ENCODE measurements at regions not wholly inside any gene's neighbourhood (a gene's known extent, or its start where the extent isn't known, plus 50 kb on each side); places are given as distances from the start of the nearest gene placed in this dataset.
A peak's percentile ranks its signal among the peaks of the same experiment; 100 is the strongest.
"Not testable (repeated sequence)": the region's sequence is repeated elsewhere in the genome, so short reads cannot be mapped to it uniquely, and the experiment has no call there.

GRCh38 chr9:71270554-71270953, 149.1 kb upstream of the TRPM3 start:
- no peak for DNase-seq (ENCODE audit: low read depth)

DNA sequence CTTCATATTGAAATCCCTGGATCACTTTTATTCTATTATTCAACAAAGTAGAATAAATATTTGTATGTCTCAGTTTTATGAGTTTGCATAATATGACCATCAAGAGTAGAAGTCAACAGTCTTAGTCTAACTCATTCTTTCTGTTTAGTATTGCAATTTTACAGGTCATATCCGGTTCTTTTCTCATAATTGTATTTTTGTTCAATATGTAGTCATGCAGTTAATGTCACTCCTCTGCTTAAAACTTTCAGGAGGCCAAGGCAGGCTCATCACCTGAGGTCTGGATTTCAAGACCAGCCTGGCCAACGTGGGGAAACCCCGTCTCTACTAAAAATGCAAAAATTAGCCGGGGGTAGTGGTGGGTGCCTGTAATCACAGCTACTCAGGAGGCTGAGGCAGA, 148.4 kb upstream of the TRPM3 start:
- no peak for DNase-seq (ENCODE audit: low read depth)

- no peak for DNase-seq (ENCODE audit: low read depth)
Measured at GRCh38 chr9:71268871-71269635, 147.6 kb upstream of the TRPM3 start.

GRCh38 chr9:71263451-71263850, 142.0 kb upstream of the TRPM3 start:
- no peak for DNase-seq (ENCODE audit: low read depth)

- DNase-seq (ENCODE audit: low read depth), result not testable (repeated sequence)
Measured at GRCh38 chr9:71260419-71260818, 139.0 kb upstream of the TRPM3 start.

DNA sequence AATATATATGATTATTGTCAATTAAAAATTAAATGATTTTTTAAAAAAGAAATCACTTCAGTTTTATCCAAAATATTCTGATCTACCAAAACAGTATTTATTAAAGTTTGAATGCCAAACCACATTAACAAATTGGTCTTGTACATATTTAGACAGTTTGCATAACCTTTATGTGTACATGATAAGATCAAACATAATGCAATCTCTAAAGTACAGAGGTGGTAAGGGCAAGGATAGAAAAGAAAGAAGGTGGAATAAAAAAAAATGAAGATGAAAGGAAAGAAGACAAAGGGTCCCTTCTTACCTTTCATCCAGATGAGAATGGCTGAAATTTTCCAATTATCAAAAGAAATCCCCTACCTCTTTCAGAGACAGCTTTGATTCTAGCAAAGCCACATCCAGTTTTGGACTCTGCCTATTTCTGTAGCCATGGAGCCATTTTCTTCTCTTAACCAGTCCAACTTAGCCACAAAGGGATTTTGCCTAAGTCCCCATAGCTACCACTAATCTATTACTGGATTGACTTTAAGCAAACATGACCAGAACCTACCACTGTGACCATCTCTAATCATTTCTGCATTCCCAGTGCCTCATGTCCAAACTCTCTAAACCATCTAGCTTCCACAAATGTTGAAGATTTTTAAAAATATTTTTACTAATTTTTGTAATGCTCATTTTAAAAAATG, 133.3 kb upstream of the TRPM3 start:
- DNase-seq (ENCODE audit: low read depth), result no peak

DNA sequence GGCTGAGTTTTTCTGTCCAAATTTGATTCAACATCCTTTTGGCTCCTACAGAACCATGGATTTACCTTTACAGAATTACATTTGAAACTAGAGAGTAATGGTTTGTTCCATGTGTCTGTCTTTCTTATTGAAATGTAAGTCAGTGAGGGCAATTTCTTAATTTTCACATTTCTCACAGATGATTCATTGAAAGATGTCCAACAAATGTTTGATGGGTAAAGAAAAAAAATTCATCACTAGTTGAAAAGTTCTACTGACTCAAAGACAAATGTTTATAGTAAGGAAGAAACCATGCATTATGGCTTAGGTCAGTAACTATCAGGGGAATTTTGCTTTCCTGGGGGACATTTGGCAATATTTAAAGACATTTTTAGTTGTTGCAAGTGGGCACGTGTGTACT, 131.6 kb upstream of the TRPM3 start:
- peak; percentile 48 for DNase-seq (ENCODE audit: low read depth)

DNA sequence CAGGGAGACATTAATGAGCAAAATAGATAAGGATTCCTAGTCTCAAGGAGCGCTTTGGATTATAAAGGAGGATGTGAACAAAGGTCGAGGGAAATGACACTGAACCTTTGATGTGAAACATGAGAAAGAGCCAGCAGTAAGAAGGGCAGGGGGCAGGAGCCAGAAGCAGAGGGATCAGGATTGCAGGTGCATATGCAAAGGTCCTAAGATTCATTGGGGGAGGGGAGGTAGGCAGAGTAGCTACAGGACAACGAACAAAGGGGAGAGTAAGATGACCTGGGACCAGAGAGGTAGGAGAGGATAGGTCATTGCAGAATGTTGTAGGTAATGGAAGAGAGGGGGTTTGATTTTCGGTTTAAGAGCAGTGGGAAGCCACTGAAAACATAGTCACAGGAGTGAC, 129.2 kb upstream of the TRPM3 start:
- DNase-seq (ENCODE audit: low read depth), result no peak

GRCh38 chr9:71249729-71250317, 128.4 kb upstream of the TRPM3 start:
- DNase-seq (ENCODE audit: low read depth), result peak; percentile 69

GRCh38 chr9:71245651-71246050, 124.2 kb upstream of the TRPM3 start:
- no peak for DNase-seq (ENCODE audit: low read depth)

GRCh38 chr9:71243951-71244350, 122.5 kb upstream of the TRPM3 start:
- no peak for DNase-seq (ENCODE audit: low read depth)

- no peak for DNase-seq (ENCODE audit: low read depth)
Measured at GRCh38 chr9:71242081-71242480, 120.7 kb upstream of the TRPM3 start.

DNA sequence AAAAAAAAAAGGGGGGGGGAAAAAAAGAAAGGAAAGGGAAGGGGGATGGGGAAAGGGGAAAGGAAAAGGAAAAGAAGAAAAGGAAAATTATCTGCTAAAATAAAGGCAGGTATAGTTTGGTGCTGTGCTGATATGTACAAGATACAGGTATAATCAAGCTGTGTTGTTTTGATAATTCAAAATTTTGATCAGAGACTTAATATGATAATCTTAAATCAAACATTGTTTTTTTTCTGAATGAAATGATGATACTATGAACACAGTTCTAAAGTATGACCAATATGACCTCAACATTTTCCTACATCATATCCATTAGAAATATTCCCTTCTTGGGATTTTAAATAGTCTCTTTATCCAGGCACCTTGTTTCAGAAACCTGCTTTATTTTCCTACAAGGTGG, 115.6 kb upstream of the TRPM3 start:
- DNase-seq (ENCODE audit: low read depth), result no peak

- no peak for DNase-seq (ENCODE audit: low read depth)
Measured at GRCh38 chr9:71233646-71234045, 112.2 kb upstream of the TRPM3 start.

GRCh38 chr9:71223953-71224538, 102.6 kb upstream of the TRPM3 start:
- DNase-seq (ENCODE audit: low read depth), result no peak

- no peak for DNase-seq (ENCODE audit: low read depth)
Measured at GRCh38 chr9:71218774-71219173, 97.4 kb upstream of the TRPM3 start.

- no peak for DNase-seq (ENCODE audit: low read depth)
Measured at GRCh38 chr9:71213633-71214032, 92.2 kb upstream of the TRPM3 start.

GRCh38 chr9:71210326-71210725, 88.9 kb upstream of the TRPM3 start:
- DNase-seq (ENCODE audit: low read depth), result no peak

GRCh38 chr9:71209890-71210289, 88.5 kb upstream of the TRPM3 start:
- no peak for DNase-seq (ENCODE audit: low read depth)

DNA sequence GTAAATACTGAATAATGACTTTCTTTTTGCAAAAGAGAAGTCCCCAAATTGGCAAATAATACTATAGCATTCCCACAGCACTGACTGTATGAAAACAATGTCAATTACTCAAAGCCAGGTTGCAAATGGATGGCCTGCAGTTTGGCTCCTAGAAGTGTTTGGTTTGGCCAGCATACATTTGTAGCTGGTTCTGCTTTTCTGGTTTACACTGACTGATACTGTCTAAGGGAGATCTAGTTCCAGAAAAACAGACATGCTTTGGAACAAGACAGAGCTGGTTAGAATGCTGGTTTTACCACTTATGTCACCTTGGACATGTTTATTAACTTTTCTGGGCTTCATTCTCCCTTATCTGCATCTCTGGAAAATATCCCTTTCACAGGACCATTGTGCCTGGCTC, 81.5 kb upstream of the TRPM3 start:
- DNase-seq (ENCODE audit: low read depth), result no peak

DNA sequence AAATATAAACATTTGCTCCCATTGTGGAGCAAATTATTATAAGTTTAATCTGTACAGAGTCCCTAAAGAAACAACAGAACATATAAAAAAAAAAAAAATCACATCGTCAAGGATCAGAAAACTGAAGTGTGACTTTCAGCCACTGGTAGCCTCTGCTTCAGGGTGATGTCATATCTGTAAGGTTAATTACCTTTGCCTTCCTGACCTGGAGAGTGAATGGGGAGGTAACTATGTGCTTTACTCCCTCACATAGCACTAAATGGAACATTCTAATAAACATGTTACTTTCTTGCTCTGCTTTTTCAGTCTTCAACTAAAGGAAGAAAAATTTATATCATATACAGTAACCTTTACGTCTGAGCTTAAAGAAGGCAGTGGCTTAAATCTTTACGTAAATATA, 70.3 kb upstream of the TRPM3 start:
- no peak for DNase-seq (ENCODE audit: low read depth)

- no peak for DNase-seq (ENCODE audit: low read depth)
Measured at GRCh38 chr9:71183251-71183650, 61.8 kb upstream of the TRPM3 start.

GRCh38 chr9:71179183-71179582, 57.8 kb upstream of the TRPM3 start:
- no peak for DNase-seq (ENCODE audit: low read depth)

All from fibroblast of gingiva (primary cell).